ENCODE measurements at regions not wholly inside any gene's neighbourhood (a gene's known extent, or its start where the extent isn't known, plus 50 kb on each side); places are given as distances from the start of the nearest gene placed in this dataset.

- no peak overlapping the region for H2BK12ac ChIP-seq (ENCODE audit: low read depth, low read length)
- H3K27me3 ChIP-seq (replicated peaks in 1 of 4; ENCODE audit: control insufficient read depth in 3 of 4, extremely low read depth in 1 of 4, insufficient read depth in 3 of 4, low read length in 3 of 4), result no peaks in the 10 kb centered on the region
- FAIRE-seq, result no peak
- no peak overlapping the region for H2AK5ac ChIP-seq (ENCODE audit: low read depth, low read length)
- H4K8ac ChIP-seq (ENCODE audit: extremely low read depth, insufficient read depth, low read length), result no peak overlapping the region
- no peaks in the 10 kb centered on the region for H3K79me1 ChIP-seq (ENCODE audit: low read depth, low read length)
- no peak overlapping the region for H2BK15ac ChIP-seq (ENCODE audit: low read length)
- CTCF ChIA-PET (ENCODE audit: partially characterized antibody), result interaction anchor here (1.7 kb wide), 1 partner anchor 118 kb away, joined by 4 read pairs; no protein-coding TSS in a partner anchor
- DNase-seq (ENCODE audit: low read depth in 1 of 2, low spot score in 2 of 2), result peak in 1 of 2 experiments; percentile 7
- no peak overlapping the region for H2BK5ac ChIP-seq (ENCODE audit: low read depth, low read length)
- TF ChIP-seq BACH1 (IDR thresholded peaks at IDR 0.05; ENCODE audit: low read length), result no peak
- peak in 1 of 2 experiments; percentile 13; a peak in 1 of 4 replicates for TF ChIP-seq RAD21 (IDR thresholded peaks at IDR 0.05 in 1 of 2, conservative IDR thresholded peaks at IDR 0.05 in 1 of 2; ENCODE audit: low read depth in 2 of 2, low read length in 2 of 2)
- no peak for TF ChIP-seq NANOG (IDR thresholded peaks at IDR 0.05; ENCODE audit: insufficient read depth, low read depth, low read length, poor library complexity, severe bottlenecking)
- no peak for TF ChIP-seq JUND (IDR thresholded peaks at IDR 0.05; ENCODE audit: low read length)
- TF ChIP-seq RNF2 (IDR thresholded peaks at IDR 0.05; ENCODE audit: borderline replicate concordance, low read depth, low read length, missing control alignments, poor library complexity, severe bottlenecking), result no peak
- no peak for TF ChIP-seq EGR1 (IDR thresholded peaks at IDR 0.05; ENCODE audit: borderline replicate concordance, low read depth, low read length)
- no peak for TF ChIP-seq SP1 (IDR thresholded peaks at IDR 0.05; ENCODE audit: low read depth, low read length)
- no peak for TF ChIP-seq MAFK (IDR thresholded peaks at IDR 0.05; ENCODE audit: low read depth, low read length)
- H3K79me2 ChIP-seq (ENCODE audit: control insufficient read depth in 1 of 2, insufficient read depth in 2 of 2, low read length in 2 of 2), result no peaks in the 10 kb centered on the region
- POLR2A ChIA-PET (ENCODE audit: partially characterized antibody), result no interaction called here
- H3K27ac ChIP-seq (ENCODE audit: low read depth, low read length), result no peak overlapping the region
- H3K23ac ChIP-seq (ENCODE audit: insufficient read length), result no peak overlapping the region
- H3K56ac ChIP-seq (replicated peaks; ENCODE audit: insufficient read length, low read depth, low read length), result no peak overlapping the region
- no peak overlapping the region for H3K4me2 ChIP-seq (ENCODE audit: insufficient read depth in 1 of 2, low read depth in 2 of 2, low read length in 2 of 2)
- H3K18ac ChIP-seq (ENCODE audit: extremely low read depth, low read length), result no peak overlapping the region
- no peak overlapping the region for H4K91ac ChIP-seq (replicated peaks; ENCODE audit: insufficient read length, low read length)
- H4K5ac ChIP-seq (ENCODE audit: insufficient read length, low read depth, low read length), result no peak overlapping the region
- no peaks in the 10 kb centered on the region for H3K36me3 ChIP-seq (ENCODE audit: control insufficient read depth in 2 of 4, insufficient read depth in 4 of 4, low read length in 3 of 4)
- H3K14ac ChIP-seq (ENCODE audit: insufficient read length), result no peak overlapping the region
- no peak overlapping the region for H3K4ac ChIP-seq (replicated peaks; ENCODE audit: insufficient read length, low read depth, low read length)
- no peak overlapping the region for H2AFZ ChIP-seq (ENCODE audit: low read length)
- no peaks in the 10 kb centered on the region for H3K9me3 ChIP-seq (ENCODE audit: insufficient read depth in 2 of 2, low read depth in 1 of 2, low read length in 1 of 2)
- H2BK20ac ChIP-seq (ENCODE audit: low read length), result no peak overlapping the region
- no peak overlapping the region for H3K9ac ChIP-seq (replicated peaks in 1 of 4; ENCODE audit: extremely low read depth in 1 of 4, low read depth in 3 of 4, low read length in 3 of 4)
- no peaks in the 10 kb centered on the region for H3K23me2 ChIP-seq (ENCODE audit: low read depth, low read length)
- 0 out of 7 replicates have a peak, but pooled peaks cover 0 to 2% (median 0%) of the 10 kb centered on the region in 4 experiments for H3K4me1 ChIP-seq (replicated peaks in 1 of 4; ENCODE audit: control insufficient read depth in 3 of 4, insufficient read depth in 4 of 4, low read length in 3 of 4)
- no peak overlapping the region for H3K4me3 ChIP-seq (ENCODE audit: extremely low read depth in 1 of 4, insufficient read depth in 2 of 4, low read depth in 3 of 4, low read length in 4 of 4)
- 90% methylated on average over 1 of the region's 1 CpG; no CpG with 5 or more reads in 1 of the 2 experiments for WGBS, 2 experiments (ENCODE audit: extremely low coverage in 1 of 2, insufficient coverage in 1 of 2, insufficient read length in 1 of 2, insufficient replicate concordance in 2 of 2, low coverage in 1 of 2, low lambda C conversion rate in 2 of 2, missing lambda C conversion rate in 1 of 2)
- H2BK120ac ChIP-seq (replicated peaks; ENCODE audit: low read depth, low read length), result no peak overlapping the region
- no peaks in the 10 kb centered on the region for H4K20me1 ChIP-seq (replicated peaks in 1 of 2; ENCODE audit: control insufficient read depth in 1 of 2, insufficient read depth in 2 of 2, low read length in 2 of 2)
Measured at GRCh38 chr4:82104578-82104977, 269.2 kb downstream of the HNRNPD start.

All from H1 (cell line).